Trophoblast cell (in vitro differentiated cells and primary cell): ENCODE measurements at regions not wholly inside any gene's neighbourhood (a gene's known extent, or its start where the extent isn't known, plus 50 kb on each side); places are given as distances from the start of the nearest gene placed in this dataset.

Experiments
- DNase-seq, 2 donors: peaks; one replicate each; pipeline ENCODE4 v3.0.0-alpha.2; 2016
- H2AFZ ChIP-seq: 2 replicates; pipeline ENCODE4 v1.6.1; 2013; ENCODE audit warnings: low read length, moderate library complexity, mild to moderate bottlenecking; ENCODE audit not compliant: insufficient read depth, poor library complexity
- H2AK5ac ChIP-seq: 2 replicates; pipeline ENCODE4 v1.6.1; 2013; ENCODE audit warnings: mild to moderate bottlenecking, low read length
- H2BK120ac ChIP-seq: 2 replicates; pipeline ENCODE4 v1.6.1; 2013; ENCODE audit warnings: low read length, mild to moderate bottlenecking, moderate library complexity; ENCODE audit not compliant: insufficient read depth, poor library complexity
- H2BK12ac ChIP-seq: 2 replicates; pipeline ENCODE4 v1.6.1; 2013; ENCODE audit warnings: mild to moderate bottlenecking, low read length, moderate library complexity
- H2BK5ac ChIP-seq: 2 replicates; pipeline ENCODE4 v1.6.1; 2013; ENCODE audit warnings: low read length, low read depth, moderate library complexity, mild to moderate bottlenecking; ENCODE audit not compliant: poor library complexity
- H3K14ac ChIP-seq: 2 replicates; pipeline ENCODE4 v1.6.1; 2013; ENCODE audit warnings: mild to moderate bottlenecking, low read length
- H3K18ac ChIP-seq: 2 replicates; pipeline ENCODE4 v1.6.1; 2013; ENCODE audit warnings: mild to moderate bottlenecking, low read length
- H3K23ac ChIP-seq: 2 replicates; pipeline ENCODE4 v1.6.1; 2013; ENCODE audit warnings: low read length
- H3K27ac ChIP-seq: 2 replicates; pipeline ENCODE4 v1.5.1; 2013; ENCODE audit warnings: low read depth, mild to moderate bottlenecking, inconsistent platforms, low read length, moderate library complexity
- H3K27me3 ChIP-seq: 2 replicates; pipeline ENCODE4 v1.6.1; 2013; ENCODE audit warnings: inconsistent platforms, mild to moderate bottlenecking, low read length, moderate library complexity; ENCODE audit not compliant: insufficient read depth
- H3K36me3 ChIP-seq, 2 experiments: 1 replicate in 1 of 2; 2 replicates in 1 of 2; pipeline ENCODE4 v1.6.1; 2013; ENCODE audit warnings: low read length in 2 of 2, mild to moderate bottlenecking in 2 of 2, moderate library complexity in 1 of 2; ENCODE audit not compliant: insufficient read depth in 2 of 2, control insufficient read depth in 1 of 2
- H3K4ac ChIP-seq: 2 replicates; pipeline ENCODE4 v1.6.1; 2013; ENCODE audit warnings: low read depth, mild to moderate bottlenecking, low read length, moderate library complexity
- H3K4me1 ChIP-seq, 2 experiments: 1 replicate in 1 of 2; 2 replicates in 1 of 2; pipeline ENCODE4 v1.6.1; 2013; ENCODE audit warnings: low read length in 2 of 2, mild to moderate bottlenecking in 2 of 2, moderate library complexity in 1 of 2; ENCODE audit not compliant: insufficient read depth in 2 of 2, control insufficient read depth in 1 of 2
- H3K4me2 ChIP-seq: 2 replicates; pipeline ENCODE4 v1.6.1; 2013; ENCODE audit warnings: inconsistent platforms, mild to moderate bottlenecking, low read length, moderate library complexity
- H3K4me3 ChIP-seq: 2 replicates; pipeline ENCODE4 v1.5.1; 2013; ENCODE audit warnings: mild to moderate bottlenecking, low read depth, low read length, inconsistent platforms
- H3K79me1 ChIP-seq: one replicate; pipeline ENCODE4 v1.6.1; 2013; ENCODE audit warnings: low read length
- H3K79me2 ChIP-seq: 2 replicates; pipeline ENCODE4 v1.6.1; 2013; ENCODE audit warnings: low read length, mild to moderate bottlenecking; ENCODE audit not compliant: control insufficient read depth, insufficient read depth, poor library complexity
- H3K9ac ChIP-seq: 2 replicates; pipeline ENCODE4 v1.6.1; 2013; ENCODE audit warnings: mild to moderate bottlenecking, low read length
- H3K9me3 ChIP-seq: 2 replicates; pipeline ENCODE4 v1.6.1; 2013; ENCODE audit warnings: low read depth, mild to moderate bottlenecking, control low read depth, inconsistent platforms, low read length; ENCODE audit not compliant: insufficient read depth
- H4K12ac ChIP-seq: 2 replicates; pipeline ENCODE4 v1.6.1; 2013; ENCODE audit warnings: low read depth, mild to moderate bottlenecking, low read length, moderate library complexity
- H4K8ac ChIP-seq: 2 replicates; pipeline ENCODE4 v1.6.1; 2013; ENCODE audit warnings: low read depth, mild to moderate bottlenecking, low read length, moderate library complexity
- H4K91ac ChIP-seq: one replicate; pipeline ENCODE4 v1.6.1; 2013; ENCODE audit warnings: low read depth, mild to moderate bottlenecking, low read length, moderate library complexity
- whole genome bisulfite sequencing: extraction: QIAGEN DNeasy Blood & Tissue Kit; methylation state at CpG from one replicate; pipeline ENCODE4 v1.1.7; 2013; ENCODE audit warnings: missing lambda C conversion rate; ENCODE audit not compliant: insufficient read length, insufficient coverage; ENCODE audit errors: extremely low coverage; 5-methylcytosine and 5-hydroxymethylcytosine counted together

- no peak overlapping the region for H2AFZ ChIP-seq
- no peak overlapping the region for H3K27ac ChIP-seq
- H2BK12ac ChIP-seq = no peak overlapping the region
- no peaks in the 10 kb centered on the region for H3K79me1 ChIP-seq
- no peak for DNase-seq
- no peak overlapping the region for H2BK120ac ChIP-seq
- H4K8ac ChIP-seq = no peak overlapping the region
- H2BK5ac ChIP-seq = no peak overlapping the region
- H3K4me2 ChIP-seq = no peak overlapping the region
- no peak overlapping the region for H3K4ac ChIP-seq
- no peak overlapping the region for H2AK5ac ChIP-seq
- WGBS = no CpG with 5 or more reads among the region's 1 CpG
- peaks cover 14% of the 10 kb centered on the region for H3K9me3 ChIP-seq
- H3K18ac ChIP-seq = no peak overlapping the region
- H3K79me2 ChIP-seq = no peaks in the 10 kb centered on the region
- H4K12ac ChIP-seq = no peak overlapping the region
- H3K4me1 ChIP-seq = peaks cover 5 to 9% of the 10 kb centered on the region in 2 experiments
- H4K91ac ChIP-seq = no peak overlapping the region
- no peaks in the 10 kb centered on the region for H3K36me3 ChIP-seq
- no peak overlapping the region for H3K9ac ChIP-seq
- H3K14ac ChIP-seq = no peak overlapping the region
- H3K27me3 ChIP-seq = peaks cover 16% of the 10 kb centered on the region
- H3K23ac ChIP-seq = no peak overlapping the region
- H3K4me3 ChIP-seq = no peak overlapping the region
These were observed 134.9 kb upstream of the HSD17B12 start for GRCh38 chr11:43545610-43546009.

DNA sequence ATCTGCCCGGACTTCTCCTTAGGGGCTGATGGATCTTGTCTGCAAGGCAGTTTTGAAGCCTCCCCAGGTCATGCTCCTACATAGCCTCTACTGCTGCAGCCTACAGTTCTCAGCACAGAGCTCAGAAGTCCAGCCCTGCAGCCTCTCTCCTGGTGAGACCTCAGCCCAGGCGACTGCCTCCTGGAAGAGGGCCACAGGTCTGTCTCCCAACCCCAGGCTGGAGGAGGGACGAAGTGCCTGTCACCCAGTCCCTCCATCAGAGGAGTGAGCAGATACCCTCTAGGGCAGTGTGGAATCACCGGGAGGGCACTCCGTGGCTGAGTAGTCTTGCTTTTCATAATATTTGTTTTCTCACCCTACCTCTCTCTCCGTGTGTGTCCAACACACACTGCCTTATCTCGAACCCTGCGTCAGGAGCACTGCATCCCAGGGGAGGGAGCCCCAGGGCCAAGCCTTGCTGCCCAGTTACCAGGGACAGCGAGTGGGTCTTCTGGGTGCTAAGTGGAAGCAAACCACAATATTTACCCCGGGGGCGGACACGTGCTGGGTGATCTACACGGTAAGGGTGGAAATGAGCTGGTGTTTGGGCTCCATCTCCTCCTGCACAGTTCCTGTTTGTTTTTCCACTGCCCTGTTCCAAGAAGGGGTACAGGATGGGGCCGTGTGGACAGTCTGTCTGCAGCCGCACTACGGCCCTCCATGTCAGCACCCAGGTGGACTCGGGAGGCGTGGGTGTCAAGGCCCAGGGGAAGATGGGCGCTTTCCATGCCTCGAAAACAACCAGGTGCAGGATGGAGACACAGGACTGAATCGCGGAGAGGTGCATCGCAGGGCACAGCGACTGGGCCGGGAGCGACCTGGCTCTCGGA is 133.7 kb upstream of the HSD17B12 start:
- WGBS = no CpG with 5 or more reads among the region's 27 CpGs
- H2AFZ ChIP-seq = no peak overlapping the region
- H3K4me1 ChIP-seq = peaks cover 5 to 9% of the 10 kb centered on the region in 2 experiments

GRCh38 chr11:43547430-43547831 is 133.1 kb upstream of the HSD17B12 start:
- peak overlapping the region; percentile 24 for H3K4me2 ChIP-seq
- WGBS = no CpG with 5 or more reads among the region's 33 CpGs

More for the DNA sequence above, 133.7 kb upstream of the HSD17B12 start:
- Histone ChIP-seq H3K4ac (no peak overlapping the region), H2BK5ac (no peak overlapping the region), H3K9me3 (peaks cover 14% of the 10 kb centered on the region), H2BK12ac (no peak overlapping the region), H2AK5ac (no peak overlapping the region), H4K8ac (no peak overlapping the region), H3K36me3 (no peaks in the 10 kb centered on the region), H3K14ac (no peak overlapping the region), H3K4me3 (no peak overlapping the region), H3K27me3 (peaks cover 16% of the 10 kb centered on the region), H3K79me2 (no peaks in the 10 kb centered on the region), H3K18ac (no peak overlapping the region), H4K12ac (no peak overlapping the region), H3K9ac (no peak overlapping the region), H3K79me1 (no peaks in the 10 kb centered on the region), H3K23ac (no peak overlapping the region), H4K91ac (no peak overlapping the region), H2BK120ac (no peak overlapping the region), H3K27ac (no peak overlapping the region), H3K4me2 (no peak overlapping the region)
- DNase-seq = no peak

GRCh38 chr11:43547889-43548381 is 132.6 kb upstream of the HSD17B12 start:
- no peak for DNase-seq
- WGBS = no CpG with 5 or more reads among the region's 51 CpGs
- peaks cover under 1 to 2% of the 10 kb centered on the region in 2 experiments for H3K4me1 ChIP-seq
- H3K36me3 ChIP-seq = no peaks in the 10 kb centered on the region
- no peak overlapping the region for H4K12ac ChIP-seq
- H2BK12ac ChIP-seq = no peak overlapping the region
- no peak overlapping the region for H3K4ac ChIP-seq
- no peak overlapping the region for H4K91ac ChIP-seq
- H3K18ac ChIP-seq = no peak overlapping the region
- no peak overlapping the region for H3K4me2 ChIP-seq
- H2BK5ac ChIP-seq = no peak overlapping the region
- H3K9ac ChIP-seq = no peak overlapping the region
- H4K8ac ChIP-seq = no peak overlapping the region
- no peak overlapping the region for H2AK5ac ChIP-seq
- H3K9me3 ChIP-seq = peaks cover 14% of the 10 kb centered on the region
- no peak overlapping the region for H3K27ac ChIP-seq
- no peak overlapping the region for H2BK120ac ChIP-seq
- no peak overlapping the region for H2AFZ ChIP-seq
- no peak overlapping the region for H3K4me3 ChIP-seq
- peaks cover 16% of the 10 kb centered on the region for H3K27me3 ChIP-seq
- H3K23ac ChIP-seq = no peak overlapping the region
- no peaks in the 10 kb centered on the region for H3K79me2 ChIP-seq
- H3K79me1 ChIP-seq = no peaks in the 10 kb centered on the region
- H3K14ac ChIP-seq = no peak overlapping the region

More at GRCh38 chr11:43547430-43547831, 133.1 kb upstream of the HSD17B12 start:
- H3K4me1 ChIP-seq = peaks cover under 1 to 5% of the 10 kb centered on the region in 2 experiments
- no peak overlapping the region for H4K91ac ChIP-seq
- H2AFZ ChIP-seq = no peak overlapping the region
- no peak overlapping the region for H3K9ac ChIP-seq
- H2AK5ac ChIP-seq = no peak overlapping the region
- no peak overlapping the region for H4K8ac ChIP-seq
- no peaks in the 10 kb centered on the region for H3K79me1 ChIP-seq
- no peaks in the 10 kb centered on the region for H3K36me3 ChIP-seq
- H3K18ac ChIP-seq = no peak overlapping the region
- H4K12ac ChIP-seq = no peak overlapping the region
- peaks cover 16% of the 10 kb centered on the region for H3K27me3 ChIP-seq
- no peak overlapping the region for H3K27ac ChIP-seq
- no peak overlapping the region for H3K4ac ChIP-seq
- DNase-seq = no peak
- H3K4me3 ChIP-seq = no peak overlapping the region
- H2BK120ac ChIP-seq = no peak overlapping the region
- H3K23ac ChIP-seq = no peak overlapping the region
- no peak overlapping the region for H2BK12ac ChIP-seq
- no peak overlapping the region for H3K14ac ChIP-seq
- H2BK5ac ChIP-seq = no peak overlapping the region
- no peaks in the 10 kb centered on the region for H3K79me2 ChIP-seq
- H3K9me3 ChIP-seq = peaks cover 14% of the 10 kb centered on the region
